ENCODE measurements at regions not wholly inside any gene's neighbourhood (a gene's known extent, or its start where the extent isn't known, plus 50 kb on each side); places are given as distances from the start of the nearest gene placed in this dataset.

DNA sequence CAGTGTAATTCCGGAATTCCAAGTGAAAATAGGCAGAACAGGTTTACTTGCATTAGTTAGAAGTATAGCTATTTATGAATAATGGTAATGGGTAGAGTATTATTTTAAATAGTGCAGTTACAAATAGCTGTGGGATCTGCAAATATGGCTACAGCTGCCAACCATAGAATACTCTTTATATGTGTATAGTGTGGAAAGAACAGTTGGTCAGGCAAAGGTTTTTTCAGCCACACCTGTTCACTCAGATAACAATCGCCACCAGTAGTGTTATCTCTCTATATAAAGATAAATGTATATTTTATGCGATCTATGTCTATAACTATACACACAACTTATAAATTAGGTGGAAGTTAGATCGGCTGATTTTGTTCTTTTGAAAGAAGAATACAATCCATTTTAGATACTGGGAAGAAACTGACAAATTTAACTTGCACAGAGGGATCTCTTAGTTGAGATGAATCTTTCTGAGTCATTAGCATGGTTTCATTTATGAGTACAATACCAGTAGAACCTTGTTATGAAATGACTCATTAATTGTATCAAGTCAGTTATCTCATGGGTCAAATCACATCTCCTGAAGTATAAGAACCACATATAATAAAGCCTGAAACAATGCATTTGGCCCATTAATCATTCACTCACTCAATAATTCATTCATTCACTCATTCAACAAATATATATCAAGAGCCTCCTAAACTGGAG is 100.9 kb upstream of the NR3C2 start (continued):
- TF ChIP-seq, protein P1, sequence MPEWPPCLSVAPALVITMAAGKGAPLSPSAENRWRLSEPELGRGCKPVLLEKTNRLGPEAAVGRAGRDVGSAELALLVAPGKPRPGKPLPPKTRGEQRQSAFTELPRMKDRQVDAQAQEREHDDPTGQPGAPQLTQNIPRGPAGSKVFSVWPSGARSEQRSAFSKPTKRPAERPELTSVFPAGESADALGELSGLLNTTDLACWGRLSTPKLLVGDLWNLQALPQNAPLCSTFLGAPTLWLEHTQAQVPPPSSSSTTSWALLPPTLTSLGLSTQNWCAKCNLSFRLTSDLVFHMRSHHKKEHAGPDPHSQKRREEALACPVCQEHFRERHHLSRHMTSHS (tag by site-specific recombination; IDR thresholded peaks at IDR 0.05) = no peak
- TF ChIP-seq ZNF664 (tag by site-specific recombination; IDR thresholded peaks at IDR 0.05) (no peak), ZNF23 (tag by site-specific recombination; IDR thresholded peaks at IDR 0.05; ENCODE audit: borderline replicate concordance) (no peak), ZNF280C (tag by site-specific recombination; IDR thresholded peaks at IDR 0.05) (no peak), KLF7 (tag by site-specific recombination; IDR thresholded peaks at IDR 0.05; ENCODE audit: borderline replicate concordance) (no peak), FEZF1 (tag by site-specific recombination; IDR thresholded peaks at IDR 0.05) (no peak)

DNA sequence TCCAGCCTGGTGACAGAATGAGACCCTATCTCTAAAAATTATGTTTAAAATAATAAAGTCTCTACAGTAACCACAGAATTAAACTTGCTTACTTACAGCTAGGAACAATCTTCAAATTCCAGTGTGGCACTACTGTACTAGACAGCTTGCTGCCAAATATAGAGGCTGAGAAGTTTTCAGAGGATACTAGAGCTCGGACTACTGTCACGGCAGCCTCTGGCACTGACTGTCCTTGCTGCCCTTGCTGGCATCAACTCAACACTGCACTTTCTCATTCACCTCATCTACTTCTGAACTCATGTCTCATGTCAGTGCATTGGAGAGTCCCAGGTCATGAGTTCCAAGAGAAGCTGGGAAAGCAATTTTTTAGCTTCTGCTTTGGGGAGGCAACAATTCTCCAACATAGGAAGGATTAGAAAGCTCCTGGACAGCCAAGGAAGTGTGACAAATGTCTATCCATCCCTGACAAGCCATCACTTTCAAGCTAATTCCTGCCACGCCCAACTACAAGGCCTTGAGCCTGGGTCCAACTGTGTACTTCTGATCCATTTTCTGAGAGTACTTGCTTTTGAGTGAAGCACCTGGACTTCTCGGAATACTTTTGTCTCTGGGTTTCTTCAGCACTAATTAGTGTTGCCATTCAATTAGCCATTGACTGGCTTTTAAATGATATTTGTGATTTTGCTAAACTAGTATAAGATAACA is 98.6 kb upstream of the NR3C2 start:
- Histone ChIP-seq H3K4me3 (ENCODE audit: low read depth, low read length) (no peak overlapping the region), H3K9me3 (ENCODE audit: control insufficient read depth, insufficient read depth, low read depth, low read length) (no peaks in the 10 kb centered on the region), H3K27ac (ENCODE audit: extremely low read depth, low read depth, low read length) (no peak overlapping the region), H3K4me1 (ENCODE audit: control insufficient read depth, insufficient read depth, low read length) (no peaks in the 10 kb centered on the region), H3K36me3 (ENCODE audit: control insufficient read depth in 2 of 2, insufficient read depth in 1 of 2, low read length in 2 of 2) (no peaks in the 10 kb centered on the region)
- ChIA-PET POLR2A (no interaction called here), CTCF (no interaction called here)
- no peak for TF ChIP-seq PRDM4 (tag by site-specific recombination; IDR thresholded peaks at IDR 0.05)
- TF ChIP-seq ZNF449 (tag by site-specific recombination; IDR thresholded peaks at IDR 0.05) = no peak
- no peak for TF ChIP-seq ZSCAN23 (tag by site-specific recombination; IDR thresholded peaks at IDR 0.05)
- TF ChIP-seq ZFP3 (tag by site-specific recombination; IDR thresholded peaks at IDR 0.05; ENCODE audit: low read depth) = no peak
- no peak for TF ChIP-seq ZNF221 (tag by site-specific recombination; IDR thresholded peaks at IDR 0.05; ENCODE audit: borderline replicate concordance)
- TF ChIP-seq SP7 (tag by site-specific recombination; IDR thresholded peaks at IDR 0.05) = no peak
- no peak for TF ChIP-seq IKZF3 (tag by site-specific recombination; IDR thresholded peaks at IDR 0.05)
- no peak for TF ChIP-seq SCRT1 (tag by site-specific recombination; IDR thresholded peaks at IDR 0.05; ENCODE audit: borderline replicate concordance)
- TF ChIP-seq ZNF664 (tag by site-specific recombination; IDR thresholded peaks at IDR 0.05) = no peak
- no peak for TF ChIP-seq ZNF561 (tag by site-specific recombination; IDR thresholded peaks at IDR 0.05; ENCODE audit: borderline replicate concordance)
- TF ChIP-seq ZFP69B (tag by site-specific recombination; IDR thresholded peaks at IDR 0.05) = no peak
- no peak for TF ChIP-seq ZNF280D (tag by site-specific recombination; IDR thresholded peaks at IDR 0.05)
- TF ChIP-seq ZSCAN30 (tag by site-specific recombination; IDR thresholded peaks at IDR 0.05) = no peak
- TF ChIP-seq MEIS1 (CRISPR knock-in tag; IDR thresholded peaks at IDR 0.05; ENCODE audit: borderline replicate concordance) = no peak
- no peak for TF ChIP-seq ZNF362 (tag by site-specific recombination; IDR thresholded peaks at IDR 0.05)
- TF ChIP-seq ZNF416 (tag by site-specific recombination; IDR thresholded peaks at IDR 0.05) = no peak
- TF ChIP-seq ZNF302 (tag by site-specific recombination; IDR thresholded peaks at IDR 0.05; ENCODE audit: low read depth) = no peak
- no peak for TF ChIP-seq ZFP41 (tag by site-specific recombination; IDR thresholded peaks at IDR 0.05; ENCODE audit: borderline replicate concordance)
